OCI-LY1 (cell line): ENCODE measurements at regions not wholly inside any gene's neighbourhood (a gene's known extent, or its start where the extent isn't known, plus 50 kb on each side); places are given as distances from the start of the nearest gene placed in this dataset.
"Not testable (repeated sequence)": the region's sequence is repeated elsewhere in the genome, so short reads cannot be mapped to it uniquely, and the experiment has no call there.

Experiments
- EZH2 ChIP-seq: fragments of 200-600 bp; sonication (generic), shearing (Covaris generic); IDR thresholded peaks from 2 replicates; pipeline ENCODE4 v1.8.0; 2017; ENCODE audit warnings: borderline replicate concordance, mixed run types, mild to moderate bottlenecking, antibody characterized with exemption, low read length, moderate library complexity, mixed read lengths
- TF ChIP-seq, protein P1 (sequence below): fragments of 200-600 bp; sonication (generic), shearing (Covaris generic); IDR thresholded peaks from 2 replicates; pipeline ENCODE4 v1.5.1; 2017; ENCODE audit warnings: mild to moderate bottlenecking, antibody characterized with exemption, low read length, moderate library complexity, mixed read lengths

GRCh38 chr17:16843511-16843910 lies 128.4 kb downstream of the TNFRSF13B start:
- TF ChIP-seq, protein P1, sequence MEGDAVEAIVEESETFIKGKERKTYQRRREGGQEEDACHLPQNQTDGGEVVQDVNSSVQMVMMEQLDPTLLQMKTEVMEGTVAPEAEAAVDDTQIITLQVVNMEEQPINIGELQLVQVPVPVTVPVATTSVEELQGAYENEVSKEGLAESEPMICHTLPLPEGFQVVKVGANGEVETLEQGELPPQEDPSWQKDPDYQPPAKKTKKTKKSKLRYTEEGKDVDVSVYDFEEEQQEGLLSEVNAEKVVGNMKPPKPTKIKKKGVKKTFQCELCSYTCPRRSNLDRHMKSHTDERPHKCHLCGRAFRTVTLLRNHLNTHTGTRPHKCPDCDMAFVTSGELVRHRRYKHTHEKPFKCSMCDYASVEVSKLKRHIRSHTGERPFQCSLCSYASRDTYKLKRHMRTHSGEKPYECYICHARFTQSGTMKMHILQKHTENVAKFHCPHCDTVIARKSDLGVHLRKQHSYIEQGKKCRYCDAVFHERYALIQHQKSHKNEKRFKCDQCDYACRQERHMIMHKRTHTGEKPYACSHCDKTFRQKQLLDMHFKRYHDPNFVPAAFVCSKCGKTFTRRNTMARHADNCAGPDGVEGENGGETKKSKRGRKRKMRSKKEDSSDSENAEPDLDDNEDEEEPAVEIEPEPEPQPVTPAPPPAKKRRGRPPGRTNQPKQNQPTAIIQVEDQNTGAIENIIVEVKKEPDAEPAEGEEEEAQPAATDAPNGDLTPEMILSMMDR = not testable (repeated sequence)
- not testable (repeated sequence) for TF ChIP-seq EZH2
